GM10248 (cell line): ENCODE measurements at regions not wholly inside any gene's neighbourhood (a gene's known extent, or its start where the extent isn't known, plus 50 kb on each side); places are given as distances from the start of the nearest gene placed in this dataset.

Experiments
- CTCF ChIA-PET: fragments of 300-600 bp; sonication (Branson Sonifier 250); formaldehyde crosslinking; extraction: SDS; loops from one replicate; lab custom pipeline; 2021; ENCODE audit warnings: antibody characterized with exemption; lab: Yijun Ruan, JAX
- POLR2A ChIA-PET: fragments of 350-650 bp; sonication (Branson Sonifier 250); formaldehyde crosslinking; extraction: SDS; loops from one replicate; lab custom pipeline; 2020; ENCODE audit warnings: antibody characterized with exemption; lab: Yijun Ruan, JAX
- DNase-seq: peaks from one replicate; pipeline ENCODE4 v3.0.0; 2012; ENCODE audit errors: extremely low spot score
- TF ChIP-seq, protein P1 (sequence below): IDR thresholded peaks from 2 replicates; pipeline ENCODE4 v1.5.1; 2012; ENCODE audit warnings: mild to moderate bottlenecking, low read depth; ENCODE audit errors: extremely low read depth, missing control alignments, control extremely low read depth

DNA sequence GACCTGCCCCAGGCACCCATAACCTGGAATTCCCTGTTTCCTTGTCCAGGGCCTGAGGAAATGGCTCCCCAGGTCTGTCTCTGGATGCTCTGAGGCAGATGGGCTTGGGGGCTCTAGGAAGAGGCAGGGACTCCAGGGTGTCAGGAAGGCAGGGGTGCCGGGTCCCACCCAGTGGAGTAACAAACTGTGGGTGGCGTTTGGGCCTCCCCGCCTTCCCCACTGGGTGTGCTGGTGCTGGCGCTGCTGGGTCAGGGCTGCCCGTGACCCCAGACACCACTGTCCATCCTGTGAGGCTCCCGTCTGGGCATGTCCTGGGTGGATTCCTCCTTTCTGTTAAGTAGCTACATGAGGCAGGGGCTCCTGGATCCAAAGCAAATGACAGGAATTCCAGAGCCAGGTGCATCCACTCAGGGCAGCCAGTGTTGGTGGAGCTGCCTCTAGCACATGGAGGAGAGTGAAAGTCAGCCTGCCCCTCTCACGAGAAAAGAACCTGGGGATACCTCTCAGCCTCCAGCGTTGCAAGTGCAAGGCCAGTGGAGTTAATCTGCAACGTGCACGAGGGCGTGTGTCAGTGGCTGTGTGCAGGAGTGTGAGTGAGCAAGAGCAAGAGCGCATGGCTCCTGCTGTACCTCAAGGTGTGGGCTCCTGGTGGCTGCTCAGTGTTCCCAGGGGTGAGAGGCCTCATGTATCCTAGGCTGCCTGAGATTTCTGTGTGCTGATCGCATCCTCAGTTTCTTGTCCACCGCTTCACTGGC, 403.1 kb downstream of the TMEM121 start:
- ChIA-PET POLR2A (no interaction called here), CTCF (no interaction called here)
- TF ChIP-seq, protein P1, sequence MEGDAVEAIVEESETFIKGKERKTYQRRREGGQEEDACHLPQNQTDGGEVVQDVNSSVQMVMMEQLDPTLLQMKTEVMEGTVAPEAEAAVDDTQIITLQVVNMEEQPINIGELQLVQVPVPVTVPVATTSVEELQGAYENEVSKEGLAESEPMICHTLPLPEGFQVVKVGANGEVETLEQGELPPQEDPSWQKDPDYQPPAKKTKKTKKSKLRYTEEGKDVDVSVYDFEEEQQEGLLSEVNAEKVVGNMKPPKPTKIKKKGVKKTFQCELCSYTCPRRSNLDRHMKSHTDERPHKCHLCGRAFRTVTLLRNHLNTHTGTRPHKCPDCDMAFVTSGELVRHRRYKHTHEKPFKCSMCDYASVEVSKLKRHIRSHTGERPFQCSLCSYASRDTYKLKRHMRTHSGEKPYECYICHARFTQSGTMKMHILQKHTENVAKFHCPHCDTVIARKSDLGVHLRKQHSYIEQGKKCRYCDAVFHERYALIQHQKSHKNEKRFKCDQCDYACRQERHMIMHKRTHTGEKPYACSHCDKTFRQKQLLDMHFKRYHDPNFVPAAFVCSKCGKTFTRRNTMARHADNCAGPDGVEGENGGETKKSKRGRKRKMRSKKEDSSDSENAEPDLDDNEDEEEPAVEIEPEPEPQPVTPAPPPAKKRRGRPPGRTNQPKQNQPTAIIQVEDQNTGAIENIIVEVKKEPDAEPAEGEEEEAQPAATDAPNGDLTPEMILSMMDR: no peak
- DNase-seq: no peak

- DNase-seq: no peak
- TF ChIP-seq, protein P1: no peak
- ChIA-PET CTCF (no interaction called here), POLR2A (no interaction called here)
Measured at GRCh38 chr14:105930572-105930971, 404.2 kb downstream of the TMEM121 start.

DNA sequence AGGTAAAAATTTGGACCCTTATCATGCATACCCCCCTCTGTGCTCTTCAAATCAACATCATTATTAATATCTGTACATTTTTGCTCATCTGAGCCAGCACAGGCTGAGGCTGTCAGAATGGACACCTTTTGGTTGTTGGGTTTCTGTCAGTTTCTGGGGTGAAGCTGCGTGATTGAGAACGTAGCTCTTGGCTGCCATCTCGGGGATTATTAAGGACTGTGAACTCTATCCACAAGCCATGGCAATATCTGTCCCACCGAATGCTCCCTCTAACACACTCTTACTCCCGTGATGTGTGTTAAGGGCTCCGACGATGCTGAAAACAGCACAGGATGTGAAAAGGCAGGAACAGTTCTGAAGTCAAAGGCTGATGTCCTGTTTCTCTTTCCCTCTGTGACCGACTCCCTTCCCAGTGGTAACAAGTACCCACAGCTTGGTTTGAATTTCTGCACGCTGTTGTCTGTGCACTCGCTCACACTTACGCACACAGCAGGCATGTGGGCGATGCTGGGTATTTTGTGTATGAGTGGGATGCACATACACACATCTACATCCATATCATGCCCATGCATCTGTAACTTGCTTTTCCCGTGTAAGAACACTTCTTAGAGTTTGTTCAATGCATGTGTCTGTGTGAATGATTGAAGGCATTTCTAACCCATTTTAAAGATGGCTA, 405.6 kb downstream of the TMEM121 start:
- POLR2A ChIA-PET: no interaction called here
- DNase-seq: no peak
- CTCF ChIA-PET: interaction anchor here (0.9 kb wide), 1 partner anchor 12 kb away, joined by 3 read pairs; no protein-coding TSS in a partner anchor
- TF ChIP-seq, protein P1: peak; percentile 25

DNA sequence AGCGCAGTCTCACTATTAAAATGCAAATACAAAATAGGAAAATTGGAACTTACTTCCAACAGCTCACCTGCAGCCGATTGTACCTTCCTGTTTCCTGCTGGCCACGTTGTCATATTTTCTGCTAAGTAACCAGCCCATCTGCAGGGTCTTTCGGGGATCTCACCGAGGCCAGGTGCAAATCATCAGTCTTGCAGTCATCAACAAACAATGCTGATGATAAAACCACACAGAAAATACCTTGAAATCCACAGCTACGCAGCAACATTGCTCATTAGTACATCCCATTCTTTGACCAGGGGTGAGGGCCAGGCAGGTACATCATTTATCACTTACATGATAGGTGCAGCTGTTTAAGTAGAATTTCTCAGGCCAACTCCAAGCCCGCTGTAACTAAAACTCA, 406.9 kb downstream of the TMEM121 start:
- ChIA-PET CTCF (interaction anchor here (1.1 to 1.2 kb wide), 2 partner anchors 12 to 15 kb away, joined by 3 read pairs; no protein-coding TSS in a partner anchor), POLR2A (no interaction called here)
- TF ChIP-seq, protein P1: no peak
- DNase-seq: no peak

GRCh38 chr14:105935384-105935783, 409.0 kb downstream of the TMEM121 start:
- no peak for DNase-seq
- POLR2A ChIA-PET: no interaction called here
- TF ChIP-seq, protein P1: no peak
- CTCF ChIA-PET: no interaction called here

- DNase-seq: no peak
- ChIA-PET CTCF (interaction anchor here (1.1 to 1.7 kb wide), 2 partner anchors 62 to 63 kb away, joined by 3 to 5 read pairs; no protein-coding TSS in a partner anchor), POLR2A (no interaction called here)
- TF ChIP-seq, protein P1: no peak
Measured at GRCh38 chr14:105937253-105938054, 411.1 kb downstream of the TMEM121 start.
